ENCODE measurements at regions not wholly inside any gene's neighbourhood (a gene's known extent, or its start where the extent isn't known, plus 50 kb on each side); places are given as distances from the start of the nearest gene placed in this dataset.

DNA sequence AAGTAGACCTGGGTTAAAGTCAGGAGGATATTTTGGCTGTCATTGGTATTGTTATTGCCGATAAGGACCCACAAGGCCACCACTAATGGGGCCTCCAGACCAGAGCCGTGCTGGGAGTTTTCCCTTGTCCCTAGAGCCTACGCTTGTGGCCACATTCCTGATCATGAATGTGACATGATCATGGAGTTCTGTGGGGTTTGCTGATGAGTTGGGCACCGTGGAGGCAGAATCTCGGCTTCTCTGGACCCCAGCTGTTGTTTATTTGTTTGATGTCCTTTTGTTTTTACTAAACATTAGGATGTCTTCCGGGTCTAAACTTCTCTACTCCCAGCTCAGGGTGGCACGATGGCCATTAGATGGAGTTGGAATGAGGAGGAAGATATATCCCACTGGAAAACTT, 74.9 kb upstream of the TMPRSS2 start:
- TF ChIP-seq RXRA (CRISPR knock-in tag; IDR thresholded peaks at IDR 0.05) (no peak), BHLHE40 (IDR thresholded peaks at IDR 0.05; ENCODE audit: low read length) (no peak)

Data from HepG2 (cell line).